Fibroblast of pulmonary artery (primary cell): ENCODE measurements at regions not wholly inside any gene's neighbourhood (a gene's known extent, or its start where the extent isn't known, plus 50 kb on each side); places are given as distances from the start of the nearest gene placed in this dataset.
"Not testable (repeated sequence)": the region's sequence is repeated elsewhere in the genome, so short reads cannot be mapped to it uniquely, and the experiment has no call there.

ENCODE experiments used
- DNase-seq: peaks from one replicate; pipeline ENCODE4 v3.0.0-alpha.2; 2010; ENCODE audit warnings: low read depth
- H3K4me3 ChIP-seq: replicated peaks from 2 replicates; pipeline ENCODE4 v1.5.1; 2011; ENCODE audit warnings: low read depth, mild to moderate bottlenecking, control low read depth, low read length, moderate library complexity
- CTCF ChIP-seq: IDR thresholded peaks from 2 replicates; pipeline ENCODE4 v1.5.1; 2011; ENCODE audit warnings: mild to moderate bottlenecking, control low read depth, low read length, inconsistent platforms; ENCODE audit errors: missing control alignments

GRCh38 chr3:163561151-163561550 is 1517.1 kb downstream of the SI start:
- no peak overlapping the region for H3K4me3 ChIP-seq
- no peak for DNase-seq
- no peak for TF ChIP-seq CTCF

- no peak overlapping the region for H3K4me3 ChIP-seq
- no peak for TF ChIP-seq CTCF
- no peak for DNase-seq
Observed at GRCh38 chr3:163560459-163560858, 1517.8 kb downstream of the SI start.

GRCh38 chr3:163556813-163557523 is 1521.3 kb downstream of the SI start:
- no peak for TF ChIP-seq CTCF
- no peak for DNase-seq
- no peak overlapping the region for H3K4me3 ChIP-seq

GRCh38 chr3:163555918-163556317 is 1522.4 kb downstream of the SI start:
- no peak for DNase-seq
- H3K4me3 ChIP-seq = no peak overlapping the region
- TF ChIP-seq CTCF = no peak

GRCh38 chr3:163552659-163552966 is 1525.7 kb downstream of the SI start:
- no peak for TF ChIP-seq CTCF
- H3K4me3 ChIP-seq = no peak overlapping the region

GRCh38 chr3:163551915-163552658 is 1526.2 kb downstream of the SI start:
- H3K4me3 ChIP-seq, DNase-seq: not testable (repeated sequence)

More at GRCh38 chr3:163552659-163552966, 1525.7 kb downstream of the SI start:
- DNase-seq = no peak

GRCh38 chr3:163548015-163548414 is 1530.3 kb downstream of the SI start:
- H3K4me3 ChIP-seq = no peak overlapping the region
- DNase-seq = no peak
- TF ChIP-seq CTCF = no peak
